Trophoblast cell (in vitro differentiated cells and primary cell): ENCODE measurements at regions not wholly inside any gene's neighbourhood (a gene's known extent, or its start where the extent isn't known, plus 50 kb on each side); places are given as distances from the start of the nearest gene placed in this dataset.

Experiments used
- DNase-seq, 2 donors: peaks; one replicate each; pipeline ENCODE4 v3.0.0-alpha.2; 2016
- H2AFZ ChIP-seq: 2 replicates; pipeline ENCODE4 v1.6.1; 2013; ENCODE audit warnings: low read length, moderate library complexity, mild to moderate bottlenecking; ENCODE audit not compliant: insufficient read depth, poor library complexity
- H2AK5ac ChIP-seq: 2 replicates; pipeline ENCODE4 v1.6.1; 2013; ENCODE audit warnings: mild to moderate bottlenecking, low read length
- H2BK120ac ChIP-seq: 2 replicates; pipeline ENCODE4 v1.6.1; 2013; ENCODE audit warnings: low read length, mild to moderate bottlenecking, moderate library complexity; ENCODE audit not compliant: insufficient read depth, poor library complexity
- H2BK12ac ChIP-seq: 2 replicates; pipeline ENCODE4 v1.6.1; 2013; ENCODE audit warnings: mild to moderate bottlenecking, low read length, moderate library complexity
- H2BK5ac ChIP-seq: 2 replicates; pipeline ENCODE4 v1.6.1; 2013; ENCODE audit warnings: low read length, low read depth, moderate library complexity, mild to moderate bottlenecking; ENCODE audit not compliant: poor library complexity
- H3K14ac ChIP-seq: 2 replicates; pipeline ENCODE4 v1.6.1; 2013; ENCODE audit warnings: mild to moderate bottlenecking, low read length
- H3K18ac ChIP-seq: 2 replicates; pipeline ENCODE4 v1.6.1; 2013; ENCODE audit warnings: mild to moderate bottlenecking, low read length
- H3K23ac ChIP-seq: 2 replicates; pipeline ENCODE4 v1.6.1; 2013; ENCODE audit warnings: low read length
- H3K27ac ChIP-seq: 2 replicates; pipeline ENCODE4 v1.5.1; 2013; ENCODE audit warnings: low read depth, mild to moderate bottlenecking, inconsistent platforms, low read length, moderate library complexity
- H3K27me3 ChIP-seq: 2 replicates; pipeline ENCODE4 v1.6.1; 2013; ENCODE audit warnings: inconsistent platforms, mild to moderate bottlenecking, low read length, moderate library complexity; ENCODE audit not compliant: insufficient read depth
- H3K36me3 ChIP-seq, 2 experiments: 1 replicate in 1 of 2; 2 replicates in 1 of 2; pipeline ENCODE4 v1.6.1; 2013; ENCODE audit warnings: low read length in 2 of 2, mild to moderate bottlenecking in 2 of 2, moderate library complexity in 1 of 2; ENCODE audit not compliant: insufficient read depth in 2 of 2, control insufficient read depth in 1 of 2
- H3K4ac ChIP-seq: 2 replicates; pipeline ENCODE4 v1.6.1; 2013; ENCODE audit warnings: low read depth, mild to moderate bottlenecking, low read length, moderate library complexity
- H3K4me1 ChIP-seq, 2 experiments: 1 replicate in 1 of 2; 2 replicates in 1 of 2; pipeline ENCODE4 v1.6.1; 2013; ENCODE audit warnings: low read length in 2 of 2, mild to moderate bottlenecking in 2 of 2, moderate library complexity in 1 of 2; ENCODE audit not compliant: insufficient read depth in 2 of 2, control insufficient read depth in 1 of 2
- H3K4me2 ChIP-seq: 2 replicates; pipeline ENCODE4 v1.6.1; 2013; ENCODE audit warnings: inconsistent platforms, mild to moderate bottlenecking, low read length, moderate library complexity
- H3K4me3 ChIP-seq: 2 replicates; pipeline ENCODE4 v1.5.1; 2013; ENCODE audit warnings: mild to moderate bottlenecking, low read depth, low read length, inconsistent platforms
- H3K79me1 ChIP-seq: one replicate; pipeline ENCODE4 v1.6.1; 2013; ENCODE audit warnings: low read length
- H3K79me2 ChIP-seq: 2 replicates; pipeline ENCODE4 v1.6.1; 2013; ENCODE audit warnings: low read length, mild to moderate bottlenecking; ENCODE audit not compliant: control insufficient read depth, insufficient read depth, poor library complexity
- H3K9ac ChIP-seq: 2 replicates; pipeline ENCODE4 v1.6.1; 2013; ENCODE audit warnings: mild to moderate bottlenecking, low read length
- H3K9me3 ChIP-seq: 2 replicates; pipeline ENCODE4 v1.6.1; 2013; ENCODE audit warnings: low read depth, mild to moderate bottlenecking, control low read depth, inconsistent platforms, low read length; ENCODE audit not compliant: insufficient read depth
- H4K12ac ChIP-seq: 2 replicates; pipeline ENCODE4 v1.6.1; 2013; ENCODE audit warnings: low read depth, mild to moderate bottlenecking, low read length, moderate library complexity
- H4K8ac ChIP-seq: 2 replicates; pipeline ENCODE4 v1.6.1; 2013; ENCODE audit warnings: low read depth, mild to moderate bottlenecking, low read length, moderate library complexity
- H4K91ac ChIP-seq: one replicate; pipeline ENCODE4 v1.6.1; 2013; ENCODE audit warnings: low read depth, mild to moderate bottlenecking, low read length, moderate library complexity
- WGBS: extraction: QIAGEN DNeasy Blood & Tissue Kit; methylation state at CpG from one replicate; pipeline ENCODE4 v1.1.7; 2013; ENCODE audit warnings: missing lambda C conversion rate; ENCODE audit not compliant: insufficient read length, insufficient coverage; ENCODE audit errors: extremely low coverage; 5-methylcytosine and 5-hydroxymethylcytosine counted together

GRCh38 chr22:49261616-49262015 lies 566.1 kb downstream of the BRD1 start:
- Histone ChIP-seq H2BK120ac (no peak overlapping the region), H4K91ac (no peak overlapping the region), H3K4me1 (no peaks in the 10 kb centered on the region), H3K4me2 (no peak overlapping the region), H3K23ac (no peak overlapping the region), H3K36me3 (no peaks in the 10 kb centered on the region), H2BK5ac (no peak overlapping the region), H3K4ac (no peak overlapping the region), H3K4me3 (no peak overlapping the region), H2AFZ (no peak overlapping the region), H3K18ac (no peak overlapping the region), H2BK12ac (no peak overlapping the region), H3K79me2 (no peaks in the 10 kb centered on the region), H3K27me3 (no peaks in the 10 kb centered on the region), H3K9me3 (peaks cover 10% of the 10 kb centered on the region), H3K14ac (no peak overlapping the region), H4K12ac (no peak overlapping the region), H2AK5ac (no peak overlapping the region), H3K27ac (no peak overlapping the region), H3K9ac (no peak overlapping the region), H3K79me1 (no peaks in the 10 kb centered on the region), H4K8ac (no peak overlapping the region)
- WGBS, result no CpG with 5 or more reads among the region's 17 CpGs
- DNase-seq, result no peak

GRCh38 chr22:49260681-49261580 lies 566.7 kb downstream of the BRD1 start:
- no peak overlapping the region for H4K8ac ChIP-seq
- DNase-seq, result no peak
- H3K23ac ChIP-seq, result no peak overlapping the region
- H3K9me3 ChIP-seq, result peaks cover 7% of the 10 kb centered on the region
- H3K27me3 ChIP-seq, result no peaks in the 10 kb centered on the region
- no peak overlapping the region for H3K27ac ChIP-seq
- no peak overlapping the region for H3K4ac ChIP-seq
- no peaks in the 10 kb centered on the region for H3K4me1 ChIP-seq
- H4K12ac ChIP-seq, result no peak overlapping the region
- H3K79me1 ChIP-seq, result no peaks in the 10 kb centered on the region
- H3K4me3 ChIP-seq, result no peak overlapping the region
- no CpG with 5 or more reads among the region's 17 CpGs for WGBS
- no peak overlapping the region for H4K91ac ChIP-seq
- H3K4me2 ChIP-seq, result no peak overlapping the region
- no peak overlapping the region for H3K14ac ChIP-seq
- H2AFZ ChIP-seq, result no peak overlapping the region
- H2BK120ac ChIP-seq, result no peak overlapping the region
- no peaks in the 10 kb centered on the region for H3K36me3 ChIP-seq
- no peak overlapping the region for H3K18ac ChIP-seq
- H2BK5ac ChIP-seq, result no peak overlapping the region
- no peaks in the 10 kb centered on the region for H3K79me2 ChIP-seq
- H2AK5ac ChIP-seq, result no peak overlapping the region
- H3K9ac ChIP-seq, result no peak overlapping the region
- no peak overlapping the region for H2BK12ac ChIP-seq

- H3K4ac ChIP-seq, result no peak overlapping the region
- H3K79me2 ChIP-seq, result no peaks in the 10 kb centered on the region
- no peak overlapping the region for H3K18ac ChIP-seq
- no peaks in the 10 kb centered on the region for H3K4me1 ChIP-seq
- H4K91ac ChIP-seq, result no peak overlapping the region
- no peaks in the 10 kb centered on the region for H3K36me3 ChIP-seq
- peaks cover 7% of the 10 kb centered on the region for H3K9me3 ChIP-seq
- H4K8ac ChIP-seq, result no peak overlapping the region
- no peak overlapping the region for H3K14ac ChIP-seq
- H3K23ac ChIP-seq, result no peak overlapping the region
- no peak overlapping the region for H4K12ac ChIP-seq
- no peak for DNase-seq
- H2AK5ac ChIP-seq, result no peak overlapping the region
- no peak overlapping the region for H3K4me3 ChIP-seq
- no peak overlapping the region for H2AFZ ChIP-seq
- no peak overlapping the region for H2BK120ac ChIP-seq
- no peak overlapping the region for H3K9ac ChIP-seq
- 99% methylated on average over 2 of the region's 8 CpGs for WGBS
- no peak overlapping the region for H3K27ac ChIP-seq
- no peak overlapping the region for H2BK12ac ChIP-seq
- H3K4me2 ChIP-seq, result no peak overlapping the region
- H2BK5ac ChIP-seq, result no peak overlapping the region
- H3K27me3 ChIP-seq, result no peaks in the 10 kb centered on the region
- no peaks in the 10 kb centered on the region for H3K79me1 ChIP-seq
Observed at GRCh38 chr22:49259839-49260615, 567.6 kb downstream of the BRD1 start.

- H3K18ac ChIP-seq, result no peak overlapping the region
- no CpG with 5 or more reads among the region's 31 CpGs for WGBS
Observed at GRCh38 chr22:49258107-49259010, 569.3 kb downstream of the BRD1 start.

More at GRCh38 chr22:49258107-49259010, 569.3 kb downstream of the BRD1 start:
- H4K12ac ChIP-seq, result no peak overlapping the region
- H2AFZ ChIP-seq, result no peak overlapping the region
- H3K23ac ChIP-seq, result no peak overlapping the region
- no peaks in the 10 kb centered on the region for H3K4me1 ChIP-seq
- no peak overlapping the region for H3K4me2 ChIP-seq
- DNase-seq, result no peak
- peaks cover 14% of the 10 kb centered on the region for H3K9me3 ChIP-seq
- no peak overlapping the region for H3K4me3 ChIP-seq
- H2AK5ac ChIP-seq, result no peak overlapping the region
- H3K79me1 ChIP-seq, result no peaks in the 10 kb centered on the region
- no peaks in the 10 kb centered on the region for H3K27me3 ChIP-seq
- no peak overlapping the region for H3K27ac ChIP-seq
- H2BK5ac ChIP-seq, result no peak overlapping the region
- H3K9ac ChIP-seq, result no peak overlapping the region
- H3K36me3 ChIP-seq, result no peaks in the 10 kb centered on the region
- no peak overlapping the region for H4K91ac ChIP-seq
- no peaks in the 10 kb centered on the region for H3K79me2 ChIP-seq
- H4K8ac ChIP-seq, result no peak overlapping the region
- no peak overlapping the region for H3K14ac ChIP-seq
- H3K4ac ChIP-seq, result no peak overlapping the region
- H2BK120ac ChIP-seq, result no peak overlapping the region
- H2BK12ac ChIP-seq, result no peak overlapping the region
